ENCODE measurements at regions not wholly inside any gene's neighbourhood (a gene's known extent, or its start where the extent isn't known, plus 50 kb on each side); places are given as distances from the start of the nearest gene placed in this dataset.

GRCh38 chr13:104251931-104252330, 1185.7 kb upstream of the SLC10A2 start:
- no peak for DNase-seq (ENCODE audit: low read depth in 3 of 3)

DNA sequence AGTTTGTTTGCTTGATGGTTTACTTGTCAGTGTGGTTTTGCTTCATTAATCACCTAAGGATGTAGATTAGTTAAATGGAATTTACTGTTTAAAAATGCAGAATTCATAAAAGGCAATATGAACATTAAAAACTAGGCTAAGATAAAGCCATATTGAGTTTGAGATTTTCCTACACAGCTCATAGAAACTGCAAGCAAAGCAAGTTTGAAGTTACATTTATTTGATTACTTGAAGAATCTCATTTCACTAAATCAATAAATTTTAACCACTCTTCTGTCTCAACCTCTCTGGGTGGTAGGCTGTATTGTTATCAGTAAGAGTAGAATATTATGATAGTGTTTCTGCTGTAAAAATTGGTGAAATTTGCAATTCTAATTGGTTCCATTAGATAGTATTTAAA, 1180.7 kb upstream of the SLC10A2 start:
- no peak for DNase-seq (ENCODE audit: low read depth in 3 of 3)

GRCh38 chr13:104206450-104207044, 1140.3 kb upstream of the SLC10A2 start:
- DNase-seq (ENCODE audit: low read depth in 3 of 3) = no peak

DNA sequence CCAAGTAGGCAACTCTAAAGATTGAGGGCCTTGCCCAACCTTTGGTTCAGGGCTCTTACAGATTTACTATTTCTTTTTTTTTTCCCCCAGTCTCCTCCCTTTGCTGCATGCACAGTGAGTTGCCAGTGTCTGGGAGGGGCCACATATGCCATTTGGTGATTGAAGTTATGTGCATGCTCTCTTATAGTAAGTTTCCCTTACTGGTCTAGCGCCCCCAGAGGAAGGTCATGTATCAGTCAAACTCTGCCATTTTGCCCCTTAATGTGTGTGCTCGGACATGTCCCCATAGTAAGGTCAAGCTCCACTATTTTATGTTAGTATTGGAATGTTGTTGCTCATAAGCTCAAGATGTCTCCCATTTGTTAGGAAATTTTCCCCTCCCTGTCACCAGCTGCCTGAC, 1138.0 kb upstream of the SLC10A2 start:
- DNase-seq (ENCODE audit: low read depth in 3 of 3) = no peak

DNA sequence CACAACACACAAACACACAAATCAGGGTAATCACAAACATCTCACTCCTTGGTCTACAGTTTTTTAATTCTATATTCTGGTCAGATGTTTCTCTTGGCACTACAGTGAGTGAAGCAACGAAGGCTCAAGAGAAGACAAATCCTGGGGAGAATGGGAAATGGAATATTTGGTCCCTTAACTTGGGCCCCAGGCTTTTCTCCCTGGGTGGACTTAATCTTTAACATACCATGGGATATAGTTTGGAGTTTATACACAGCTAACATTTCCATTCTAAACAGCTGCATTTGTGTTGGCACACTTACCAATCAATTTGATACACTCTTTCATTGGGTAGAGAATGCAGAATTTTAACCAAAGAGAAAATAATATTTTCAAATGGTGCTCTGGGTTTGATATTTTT, 1132.6 kb upstream of the SLC10A2 start:
- DNase-seq (ENCODE audit: low read depth in 3 of 3) = no peak

DNA sequence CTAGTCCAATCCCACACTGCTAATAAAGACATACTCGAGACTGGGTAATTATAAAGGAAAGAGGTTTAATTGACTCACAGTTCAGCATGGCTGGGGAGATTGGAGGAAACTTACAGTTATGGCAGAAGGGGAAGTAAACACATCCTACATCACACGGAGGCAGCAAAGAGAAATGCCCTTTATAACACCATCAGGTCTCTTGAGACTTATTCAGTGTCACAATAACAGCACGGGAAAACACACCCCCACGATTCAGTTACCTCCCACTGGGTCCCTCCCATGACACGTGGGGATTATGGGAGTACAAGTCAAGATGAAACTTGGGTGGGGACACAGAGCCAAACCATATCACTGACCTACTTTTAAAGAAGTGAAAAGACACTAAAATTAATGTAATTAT, 1130.4 kb upstream of the SLC10A2 start:
- no peak for DNase-seq (ENCODE audit: low read depth in 3 of 3)

- DNase-seq (ENCODE audit: low read depth in 3 of 3) = no peak
These were observed 1115.5 kb upstream of the SLC10A2 start for GRCh38 chr13:104181526-104182231.

- no peak for DNase-seq (ENCODE audit: low read depth in 3 of 3)
These were observed 1104.9 kb upstream of the SLC10A2 start for GRCh38 chr13:104170980-104171555.

- no peak for DNase-seq (ENCODE audit: low read depth in 3 of 3)
These were observed 1097.8 kb upstream of the SLC10A2 start for GRCh38 chr13:104163866-104164630.

- no peak for DNase-seq (ENCODE audit: low read depth in 3 of 3)
These were observed 1094.3 kb upstream of the SLC10A2 start for GRCh38 chr13:104160536-104160935.

GRCh38 chr13:104143760-104144416, 1077.7 kb upstream of the SLC10A2 start:
- no peak for DNase-seq (ENCODE audit: low read depth in 3 of 3)

DNA sequence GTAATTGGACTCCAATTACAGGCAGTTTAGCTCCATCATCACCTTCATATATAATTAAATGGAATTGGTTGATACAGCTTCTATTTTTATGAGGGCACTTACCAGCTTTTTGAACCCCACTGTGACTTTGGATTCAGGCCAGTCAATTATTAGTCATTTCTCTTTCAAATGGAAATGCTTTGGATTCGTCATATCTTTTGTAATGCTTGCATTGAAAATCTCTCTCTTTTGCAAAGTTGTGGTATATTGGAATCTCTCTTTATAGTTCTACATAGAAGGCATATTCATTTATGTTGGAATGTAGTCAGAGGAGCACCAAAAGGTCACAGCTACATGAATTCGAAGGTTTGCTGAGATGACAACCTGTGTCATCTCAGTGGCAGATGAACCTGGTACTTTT, 1074.3 kb upstream of the SLC10A2 start:
- no peak for DNase-seq (ENCODE audit: low read depth in 3 of 3)

DNA sequence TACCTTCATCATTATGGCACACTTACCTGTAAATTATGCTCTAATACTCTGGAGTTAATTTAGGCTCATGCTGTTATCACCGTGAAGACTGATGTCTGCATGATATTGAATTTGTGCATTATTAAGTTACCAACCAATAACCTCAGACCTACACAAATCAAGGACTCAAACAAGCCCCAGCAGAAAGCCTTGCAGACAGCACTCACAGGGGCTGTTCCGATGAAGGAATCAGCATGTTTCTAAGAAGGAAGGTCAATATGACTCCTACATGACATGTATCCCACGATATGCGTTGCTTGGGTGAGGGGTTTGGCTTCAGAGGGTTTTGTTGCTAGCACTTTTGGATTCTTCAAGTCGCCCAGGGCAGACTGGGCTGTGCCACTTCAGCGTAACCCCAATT, 1071.2 kb upstream of the SLC10A2 start:
- no peak for DNase-seq (ENCODE audit: low read depth in 3 of 3)

DNA sequence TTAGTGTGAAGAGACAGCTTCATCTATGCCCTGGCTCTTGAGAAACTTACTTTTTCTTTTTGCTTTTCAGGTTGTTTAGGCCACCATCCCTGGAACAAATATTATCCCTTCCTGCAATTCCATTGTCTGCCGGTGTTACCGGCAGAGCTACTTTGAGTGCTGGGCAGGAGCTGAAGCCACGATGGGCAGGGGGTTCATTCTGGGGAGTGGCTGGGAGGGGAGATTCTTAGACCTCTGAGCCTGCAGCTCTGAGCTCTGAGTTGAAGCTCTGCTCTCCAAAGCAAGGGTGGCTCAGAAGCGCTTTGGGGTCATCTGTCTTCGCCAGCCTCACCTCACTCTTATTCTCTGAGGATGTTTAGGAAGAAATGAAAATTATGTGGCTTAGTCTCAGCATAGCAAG, 1066.6 kb upstream of the SLC10A2 start:
- DNase-seq (ENCODE audit: low read depth in 3 of 3) = no peak

- DNase-seq (ENCODE audit: low read depth in 3 of 3) = no peak
These were observed 1047.9 kb upstream of the SLC10A2 start for GRCh38 chr13:104114101-104114500.

DNA sequence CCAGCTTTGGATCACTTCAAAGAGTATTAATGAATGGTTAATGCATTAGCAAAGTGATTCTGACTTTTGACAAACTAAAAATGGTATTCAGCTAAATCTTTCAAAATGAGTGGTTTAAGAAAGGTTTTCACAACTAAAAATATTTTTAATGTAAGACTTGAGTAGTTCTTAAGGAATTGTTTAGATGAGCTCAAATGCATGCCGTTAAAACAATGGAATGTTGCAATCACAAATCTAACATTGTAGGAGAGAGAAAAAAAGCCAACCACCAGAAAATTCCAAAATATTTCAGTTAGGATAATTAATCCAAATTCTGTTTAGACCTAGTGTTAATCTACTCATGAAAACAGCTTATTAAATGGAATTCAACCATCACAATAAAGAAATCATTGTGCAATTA, 1044.8 kb upstream of the SLC10A2 start:
- DNase-seq (ENCODE audit: low read depth in 3 of 3) = no peak

- DNase-seq (ENCODE audit: low read depth in 3 of 3) = no peak
These were observed 1040.6 kb upstream of the SLC10A2 start for GRCh38 chr13:104106705-104107393.

GRCh38 chr13:104105418-104106355, 1039.5 kb upstream of the SLC10A2 start:
- no peak for DNase-seq (ENCODE audit: low read depth in 3 of 3)

GRCh38 chr13:104099750-104100149, 1033.5 kb upstream of the SLC10A2 start:
- DNase-seq (ENCODE audit: low read depth in 3 of 3) = no peak

DNA sequence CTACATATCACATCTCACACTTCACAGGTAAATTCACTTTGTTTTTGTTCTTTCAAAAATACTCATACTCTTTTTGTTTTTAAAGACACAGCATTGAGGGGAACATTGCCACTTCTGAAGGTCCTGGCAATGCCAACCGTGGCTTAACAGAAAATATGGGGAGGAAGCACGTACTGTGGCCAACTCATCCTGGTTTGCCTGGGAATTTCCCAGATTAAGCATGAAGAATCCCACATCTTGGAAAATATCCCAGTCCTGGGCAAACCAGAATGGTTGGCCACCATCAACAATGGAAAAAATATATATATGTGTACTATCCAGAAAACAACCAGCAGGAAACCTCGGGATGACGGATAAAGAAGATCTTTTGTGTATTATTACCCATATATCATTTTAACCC, 1032.2 kb upstream of the SLC10A2 start:
- no peak for DNase-seq (ENCODE audit: low read depth in 3 of 3)

Measured in stimulated activated CD4-positive, alpha-beta T cell treated with anti-CD3 and anti-CD28 coated beads, TNF-alpha, amount 100 ng/mL, for 48 hours (primary cell).